GM12872 (cell line): ENCODE measurements at regions not wholly inside any gene's neighbourhood (a gene's known extent, or its start where the extent isn't known, plus 50 kb on each side); places are given as distances from the start of the nearest gene placed in this dataset.

ENCODE experiments used
- CTCF ChIP-seq: IDR thresholded peaks from 3 replicates; pipeline ENCODE4 v1.5.1; 2011; ENCODE audit warnings: low read depth, mild to moderate bottlenecking, low read length, moderate library complexity; ENCODE audit not compliant: insufficient read depth

- no peak for TF ChIP-seq CTCF
Measured at GRCh38 chr2:30034052-30034775, 112.6 kb upstream of the YPEL5 start.

DNA sequence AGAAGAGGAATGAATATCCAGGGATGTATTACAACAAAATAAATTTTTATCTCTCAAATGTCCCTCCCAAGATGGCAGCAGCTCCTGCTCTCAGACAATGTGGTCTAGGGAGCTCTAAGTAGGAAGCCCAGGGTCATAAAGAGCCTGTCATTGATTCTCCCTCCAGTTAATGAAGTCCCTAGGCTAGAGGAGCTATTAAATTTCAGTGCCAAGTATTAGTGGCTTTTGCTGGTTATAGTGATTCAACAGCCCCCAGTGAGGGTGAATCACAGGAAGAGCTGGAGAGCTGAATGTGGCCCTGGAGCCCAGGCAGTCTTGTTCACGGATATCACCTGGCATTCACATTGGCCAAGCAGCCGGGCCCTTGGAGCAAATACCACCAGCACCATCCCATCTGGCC lies 109.8 kb upstream of the YPEL5 start:
- TF ChIP-seq CTCF: no peak

GRCh38 chr2:30038419-30038818 lies 108.4 kb upstream of the YPEL5 start:
- TF ChIP-seq CTCF: no peak

- no peak for TF ChIP-seq CTCF
Measured at GRCh38 chr2:30039101-30039500, 107.7 kb upstream of the YPEL5 start.

DNA sequence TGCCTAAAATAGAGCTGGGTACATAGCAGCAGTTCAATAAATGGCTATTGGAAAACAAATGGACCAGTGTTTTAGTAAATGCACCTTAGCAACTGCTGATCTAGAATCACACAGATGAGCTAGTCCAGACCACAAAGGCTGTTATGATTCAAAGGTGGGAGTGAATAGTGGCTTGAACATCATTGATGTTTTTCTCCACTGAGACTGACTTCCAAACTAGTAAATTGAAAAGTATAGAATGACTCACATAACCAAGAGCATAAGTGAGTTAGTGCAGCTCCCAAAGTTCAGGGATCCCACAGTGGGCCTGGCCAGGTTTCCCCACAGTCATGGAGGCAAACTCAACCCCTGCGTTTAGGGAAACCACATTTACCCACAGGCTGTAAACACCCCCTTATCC lies 106.7 kb upstream of the YPEL5 start:
- TF ChIP-seq CTCF: no peak

- no peak for TF ChIP-seq CTCF
Measured at GRCh38 chr2:30041884-30042283, 104.9 kb upstream of the YPEL5 start.

GRCh38 chr2:30046396-30046795 lies 100.4 kb upstream of the YPEL5 start:
- TF ChIP-seq CTCF: no peak

DNA sequence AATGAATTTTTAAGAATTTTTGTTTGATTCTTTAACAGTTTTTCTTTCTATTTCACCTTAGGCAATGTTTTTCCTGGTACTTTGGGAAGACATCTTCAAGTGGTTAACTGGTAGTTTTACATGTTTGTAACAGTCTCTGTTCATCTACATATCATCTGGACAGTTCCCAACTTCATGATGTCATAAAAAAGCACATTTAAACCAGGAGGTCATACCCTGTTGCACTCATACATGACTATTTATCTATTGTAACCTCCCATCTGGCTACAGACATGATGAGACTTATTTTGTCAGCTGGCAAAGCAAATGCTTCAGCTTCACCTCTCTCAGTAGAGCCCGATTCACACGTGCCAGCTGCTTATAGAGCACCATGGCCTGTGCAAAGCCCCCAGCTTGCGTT lies 99.8 kb upstream of the YPEL5 start:
- TF ChIP-seq CTCF: no peak
